Lower leg skin (tissue), 3 donors: ENCODE measurements at regions not wholly inside any gene's neighbourhood (a gene's known extent, or its start where the extent isn't known, plus 50 kb on each side); places are given as distances from the start of the nearest gene placed in this dataset.

Experiments used
- CTCF ChIP-seq, 3 donors: fragments of 450-650 bp; IDR thresholded peaks; one replicate each; pipeline ENCODE4 v1.5.1; 2016; ENCODE audit warnings: antibody characterized with exemption in 3 of 3, mild to moderate bottlenecking in 3 of 3, moderate library complexity in 2 of 3
- POLR2A ChIP-seq, 2 donors: fragments of 450-650 bp; IDR thresholded peaks; one replicate each; pipeline ENCODE4 v1.6.1; 2016 to 2017; ENCODE audit warnings: antibody characterized with exemption in 2 of 2, mild to moderate bottlenecking in 1 of 2, moderate library complexity in 1 of 2

- TF ChIP-seq CTCF (IDR thresholded peaks at IDR 0.05) (no peak), POLR2A (IDR thresholded peaks at IDR 0.05) (no peak)
Measured at GRCh38 chr2:33924586-33925169, 325.6 kb upstream of the FAM98A start.
